Uterus (tissue), 3 donors: ENCODE measurements at regions not wholly inside any gene's neighbourhood (a gene's known extent, or its start where the extent isn't known, plus 50 kb on each side); places are given as distances from the start of the nearest gene placed in this dataset.

Experiments
- DNase-seq, 2 donors: peaks; one replicate each; pipeline ENCODE4 v3.0.0-alpha.2; 2019 to 2020
- H3K27ac ChIP-seq, 2 donors: fragments of 200-600 bp; sonication (generic); 1 replicate in 1 of 2; 2 replicates in 1 of 2; pipeline ENCODE4 v1.5.1; 2016 to 2018
- H3K27me3 ChIP-seq, 2 donors: fragments of 200-600 bp; sonication (generic); one replicate each; pipeline ENCODE4 v1.5.1; 2018 to 2019; ENCODE audit warnings: control low read depth in 1 of 2
- H3K36me3 ChIP-seq, 2 donors: fragments of 200-600 bp; sonication (generic); one replicate each; pipeline ENCODE4 v1.5.1; 2019; ENCODE audit warnings: control low read depth in 1 of 2
- H3K4me1 ChIP-seq, 2 donors: fragments of 200-600 bp; sonication (generic); one replicate each; pipeline ENCODE4 v1.5.1; 2018 to 2019; ENCODE audit warnings: control low read depth in 1 of 2
- H3K4me3 ChIP-seq, 2 donors: fragments of 200-600 bp; sonication (generic); 1 replicate in 1 of 2; 2 replicates in 1 of 2; pipeline ENCODE4 v1.5.1; 2018 to 2019; ENCODE audit warnings: mild to moderate bottlenecking in 1 of 2
- H3K9me3 ChIP-seq, 2 donors: fragments of 200-600 bp; sonication (generic); one replicate each; pipeline ENCODE4 v1.5.1; 2019; ENCODE audit warnings: control low read depth in 1 of 2
- POLR2A ChIP-seq, 2 donors: fragments of 450-650 bp; IDR thresholded peaks; one replicate each; pipeline ENCODE4 v1.6.1; 2016; ENCODE audit warnings: antibody characterized with exemption in 2 of 2, mild to moderate bottlenecking in 1 of 2, moderate library complexity in 1 of 2
- intact Hi-C: fragments of 100-400 bp; cut with DNase I; formaldehyde crosslinking; loops from one replicate; pipeline ENCODE4 v1.15.1; 2023; ENCODE audit warnings: low total_unique reads
- TF ChIP-seq, protein P1 (sequence below), 4 experiments: fragments of 200-600 bp in 2 of 4; fragments of 450-650 bp in 2 of 4; sonication (generic) in 2 of 4; IDR thresholded peaks; one replicate each; pipeline ENCODE4 v1.5.1; 2016 to 2019; ENCODE audit warnings: antibody characterized with exemption in 4 of 4, mild to moderate bottlenecking in 2 of 4, moderate library complexity in 1 of 4
- donor health status: DM: yes; HTN: yes; CAD: no.

GRCh38 chr4:11214281-11214680 lies 214.4 kb downstream of the HS3ST1 start:
- DNase-seq, result no peak
- Histone ChIP-seq H3K27ac (no peak overlapping the region), H3K4me3 (no peak overlapping the region), H3K27me3 (no peaks in the 10 kb centered on the region), H3K9me3 (no peaks in the 10 kb centered on the region), H3K36me3 (no peaks in the 10 kb centered on the region), H3K4me1 (no peaks in the 10 kb centered on the region)
- intact Hi-C loops, result no loop called here
- TF ChIP-seq, protein P1, sequence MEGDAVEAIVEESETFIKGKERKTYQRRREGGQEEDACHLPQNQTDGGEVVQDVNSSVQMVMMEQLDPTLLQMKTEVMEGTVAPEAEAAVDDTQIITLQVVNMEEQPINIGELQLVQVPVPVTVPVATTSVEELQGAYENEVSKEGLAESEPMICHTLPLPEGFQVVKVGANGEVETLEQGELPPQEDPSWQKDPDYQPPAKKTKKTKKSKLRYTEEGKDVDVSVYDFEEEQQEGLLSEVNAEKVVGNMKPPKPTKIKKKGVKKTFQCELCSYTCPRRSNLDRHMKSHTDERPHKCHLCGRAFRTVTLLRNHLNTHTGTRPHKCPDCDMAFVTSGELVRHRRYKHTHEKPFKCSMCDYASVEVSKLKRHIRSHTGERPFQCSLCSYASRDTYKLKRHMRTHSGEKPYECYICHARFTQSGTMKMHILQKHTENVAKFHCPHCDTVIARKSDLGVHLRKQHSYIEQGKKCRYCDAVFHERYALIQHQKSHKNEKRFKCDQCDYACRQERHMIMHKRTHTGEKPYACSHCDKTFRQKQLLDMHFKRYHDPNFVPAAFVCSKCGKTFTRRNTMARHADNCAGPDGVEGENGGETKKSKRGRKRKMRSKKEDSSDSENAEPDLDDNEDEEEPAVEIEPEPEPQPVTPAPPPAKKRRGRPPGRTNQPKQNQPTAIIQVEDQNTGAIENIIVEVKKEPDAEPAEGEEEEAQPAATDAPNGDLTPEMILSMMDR (IDR thresholded peaks at IDR 0.05), result no peak
- no peak for TF ChIP-seq POLR2A (IDR thresholded peaks at IDR 0.05)

GRCh38 chr4:11209826-11210225 lies 218.9 kb downstream of the HS3ST1 start:
- H3K27me3 ChIP-seq, result no peaks in the 10 kb centered on the region
- H3K27ac ChIP-seq, result no peak overlapping the region
- no peak for DNase-seq
- H3K36me3 ChIP-seq, result no peaks in the 10 kb centered on the region
- no peaks in the 10 kb centered on the region for H3K4me1 ChIP-seq
- no peak for TF ChIP-seq POLR2A (IDR thresholded peaks at IDR 0.05)
- no peak overlapping the region for H3K4me3 ChIP-seq
- H3K9me3 ChIP-seq, result no peaks in the 10 kb centered on the region
- intact Hi-C loops, result no loop called here

- H3K27ac ChIP-seq, result no peak overlapping the region
- TF ChIP-seq POLR2A (IDR thresholded peaks at IDR 0.05), result no peak
- TF ChIP-seq, protein P1 (IDR thresholded peaks at IDR 0.05), result no peak
- H3K27me3 ChIP-seq, result no peaks in the 10 kb centered on the region
- intact Hi-C loops, result no loop called here
- DNase-seq, result no peak
- H3K4me1 ChIP-seq, result no peaks in the 10 kb centered on the region
- no peak overlapping the region for H3K4me3 ChIP-seq
- no peaks in the 10 kb centered on the region for H3K36me3 ChIP-seq
- H3K9me3 ChIP-seq, result no peaks in the 10 kb centered on the region
Observed at GRCh38 chr4:11201256-11201655, 227.4 kb downstream of the HS3ST1 start.

- H3K27me3 ChIP-seq, result no peaks in the 10 kb centered on the region
- no peaks in the 10 kb centered on the region for H3K36me3 ChIP-seq
- no peak for TF ChIP-seq POLR2A (IDR thresholded peaks at IDR 0.05)
- TF ChIP-seq, protein P1 (IDR thresholded peaks at IDR 0.05), result no peak
- intact Hi-C loops, result no loop called here
- H3K9me3 ChIP-seq, result no peaks in the 10 kb centered on the region
- H3K4me1 ChIP-seq, result no peaks in the 10 kb centered on the region
- no peak overlapping the region for H3K27ac ChIP-seq
- no peak overlapping the region for H3K4me3 ChIP-seq
- no peak for DNase-seq
Observed at GRCh38 chr4:11198516-11199305, 230.0 kb downstream of the HS3ST1 start.

DNA sequence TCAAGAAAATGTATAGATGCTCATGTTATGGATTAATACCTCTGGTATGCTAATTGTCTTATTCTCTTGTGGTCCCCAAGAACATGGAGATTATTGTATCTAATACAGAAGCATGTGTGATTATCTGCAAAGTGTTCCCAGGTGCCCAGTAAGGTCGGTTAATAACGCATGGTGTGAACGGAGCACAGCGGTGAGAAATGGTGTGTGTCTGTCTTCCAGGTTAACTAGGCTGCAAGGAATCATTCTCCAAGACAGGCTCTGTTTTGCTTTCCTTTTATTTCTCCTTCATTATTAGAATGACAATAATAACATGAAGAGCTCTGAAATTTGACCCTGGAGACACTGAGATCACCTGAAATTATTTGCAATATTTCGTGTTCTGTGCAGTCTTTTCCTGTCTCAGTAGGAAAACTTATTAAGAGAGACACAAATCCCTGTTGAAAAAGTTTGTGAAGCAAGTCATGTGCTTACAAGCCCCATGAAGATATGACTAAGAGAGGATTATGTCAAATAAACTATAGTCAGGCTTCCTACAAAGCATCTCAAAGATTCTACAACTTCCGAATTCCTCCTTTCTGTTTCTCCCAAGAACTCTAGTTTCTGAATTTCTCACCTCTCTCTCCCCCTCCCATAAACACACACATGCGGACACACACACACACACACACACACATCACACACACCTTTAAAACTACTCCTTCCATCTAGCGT lies 230.9 kb downstream of the HS3ST1 start:
- TF ChIP-seq, protein P1 (IDR thresholded peaks at IDR 0.05), result no peak
- no peak for TF ChIP-seq POLR2A (IDR thresholded peaks at IDR 0.05)
- Histone ChIP-seq H3K27me3 (no peaks in the 10 kb centered on the region), H3K9me3 (no peaks in the 10 kb centered on the region), H3K36me3 (no peaks in the 10 kb centered on the region), H3K4me1 (no peaks in the 10 kb centered on the region), H3K27ac (no peak overlapping the region), H3K4me3 (no peak overlapping the region)
- intact Hi-C loops, result no loop called here
- DNase-seq, result no peak
